ENCODE measurements at regions not wholly inside any gene's neighbourhood (a gene's known extent, or its start where the extent isn't known, plus 50 kb on each side); places are given as distances from the start of the nearest gene placed in this dataset.

DNA sequence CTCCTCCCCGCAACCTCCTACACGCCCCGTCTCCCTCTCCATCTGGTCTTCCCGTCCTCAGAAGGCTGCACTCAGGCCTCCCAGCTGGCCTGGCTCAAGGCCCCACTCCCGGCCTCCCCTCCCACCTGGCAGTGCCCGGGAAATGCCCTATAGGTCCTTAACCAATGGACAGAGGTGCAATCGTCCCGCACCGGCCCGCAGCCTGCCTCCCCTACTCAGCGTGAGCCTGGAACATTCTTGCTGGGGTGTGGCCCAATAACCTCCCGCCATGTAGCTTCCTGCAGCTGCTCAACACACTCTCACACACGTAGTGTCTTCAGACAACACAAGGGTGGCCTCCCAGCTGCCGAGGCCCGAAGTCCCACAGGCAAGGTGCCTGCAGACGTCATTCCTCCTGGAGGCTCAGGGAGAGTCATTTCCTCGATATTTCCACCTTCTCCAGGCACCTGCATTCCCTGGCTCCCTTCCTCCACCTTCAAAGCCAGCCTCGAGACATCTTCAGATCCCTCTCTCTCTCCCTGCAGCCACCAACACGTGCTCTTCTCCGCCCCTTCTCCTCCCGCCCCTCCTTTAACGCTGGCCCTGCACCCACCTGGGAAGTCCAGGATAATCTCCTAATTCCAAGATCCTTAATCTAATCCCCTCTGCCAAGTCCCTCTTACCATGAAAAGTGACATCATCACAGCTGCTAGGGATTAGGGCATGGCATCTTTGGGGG, 56.2 kb downstream of the ADRA2C start:
- TF ChIP-seq, protein P1, sequence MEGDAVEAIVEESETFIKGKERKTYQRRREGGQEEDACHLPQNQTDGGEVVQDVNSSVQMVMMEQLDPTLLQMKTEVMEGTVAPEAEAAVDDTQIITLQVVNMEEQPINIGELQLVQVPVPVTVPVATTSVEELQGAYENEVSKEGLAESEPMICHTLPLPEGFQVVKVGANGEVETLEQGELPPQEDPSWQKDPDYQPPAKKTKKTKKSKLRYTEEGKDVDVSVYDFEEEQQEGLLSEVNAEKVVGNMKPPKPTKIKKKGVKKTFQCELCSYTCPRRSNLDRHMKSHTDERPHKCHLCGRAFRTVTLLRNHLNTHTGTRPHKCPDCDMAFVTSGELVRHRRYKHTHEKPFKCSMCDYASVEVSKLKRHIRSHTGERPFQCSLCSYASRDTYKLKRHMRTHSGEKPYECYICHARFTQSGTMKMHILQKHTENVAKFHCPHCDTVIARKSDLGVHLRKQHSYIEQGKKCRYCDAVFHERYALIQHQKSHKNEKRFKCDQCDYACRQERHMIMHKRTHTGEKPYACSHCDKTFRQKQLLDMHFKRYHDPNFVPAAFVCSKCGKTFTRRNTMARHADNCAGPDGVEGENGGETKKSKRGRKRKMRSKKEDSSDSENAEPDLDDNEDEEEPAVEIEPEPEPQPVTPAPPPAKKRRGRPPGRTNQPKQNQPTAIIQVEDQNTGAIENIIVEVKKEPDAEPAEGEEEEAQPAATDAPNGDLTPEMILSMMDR (IDR thresholded peaks at IDR 0.05 in 4 of 5, conservative IDR thresholded peaks at IDR 0.05 in 1 of 5) = no peak
- TF ChIP-seq POLR2A (IDR thresholded peaks at IDR 0.05) = no peak

Measured in gastrocnemius medialis (tissue), 4 donors.